Neural crest cell (in vitro differentiated cells): ENCODE measurements at regions not wholly inside any gene's neighbourhood (a gene's known extent, or its start where the extent isn't known, plus 50 kb on each side); places are given as distances from the start of the nearest gene placed in this dataset.
"Not testable (repeated sequence)": the region's sequence is repeated elsewhere in the genome, so short reads cannot be mapped to it uniquely, and the experiment has no call there.

ENCODE experiments used
- DNase-seq: peaks from one replicate; pipeline ENCODE4 v3.0.0; 2021; ENCODE audit warnings: low read depth, mixed read lengths, low spot score
- H3K27ac Mint-ChIP-seq: one replicate; pipeline ENCODE4 v1.8.0; 2021; ENCODE audit warnings: mild to moderate bottlenecking, mixed read lengths; ENCODE audit not compliant: unreplicated experiment
- H3K27me3 Mint-ChIP-seq: 2 replicates; pipeline ENCODE4 v1.8.0; 2021; ENCODE audit warnings: low read depth, mild to moderate bottlenecking, mixed read lengths
- H3K36me3 Mint-ChIP-seq: 2 replicates; pipeline ENCODE4 v1.8.0; 2021; ENCODE audit warnings: low read depth, mild to moderate bottlenecking, mixed read lengths
- H3K4me1 Mint-ChIP-seq: 2 replicates; pipeline ENCODE4 v1.8.0; 2021; ENCODE audit warnings: mixed read lengths
- H3K4me3 Mint-ChIP-seq: one replicate; pipeline ENCODE4 v1.8.0; 2021; ENCODE audit warnings: mild to moderate bottlenecking, mixed read lengths
- H3K9me3 Mint-ChIP-seq: 2 replicates; pipeline ENCODE4 v1.8.0; 2021; ENCODE audit warnings: mixed read lengths
- CTCF ChIP-seq: fragments of 200-600 bp; sonication (generic); conservative IDR thresholded peaks from 2 replicates; pipeline ENCODE4 v1.5.0; 2021; ENCODE audit warnings: antibody characterized with exemption, mild to moderate bottlenecking

GRCh38 chr9:750249-750967, 91.1 kb upstream of the DMRT1 start:
- Mint-ChIP-seq H3K4me1 (peaks cover 16% of the 10 kb centered on the region), H3K27me3 (no peaks in the 10 kb centered on the region), H3K27ac (no peak overlapping the region), H3K4me3 (no peak overlapping the region), H3K36me3 (peaks cover 2% of the 10 kb centered on the region), H3K9me3 (no peaks in the 10 kb centered on the region)
- TF ChIP-seq CTCF, result no peak
- DNase-seq, result no peak

- Mint-ChIP-seq H3K36me3 (peaks cover 2% of the 10 kb centered on the region), H3K27ac (peak overlapping the region; percentile 57), H3K9me3 (no peaks in the 10 kb centered on the region), H3K4me3 (no peak overlapping the region), H3K4me1 (peaks cover 16% of the 10 kb centered on the region), H3K27me3 (no peaks in the 10 kb centered on the region)
- no peak for TF ChIP-seq CTCF
- DNase-seq, result no peak
Observed at GRCh38 chr9:751137-752051, 90.1 kb upstream of the DMRT1 start.

- no peak overlapping the region for H3K4me3 Mint-ChIP-seq
Observed at GRCh38 chr9:752201-752600, 89.3 kb upstream of the DMRT1 start.

GRCh38 chr9:752681-753200, 88.8 kb upstream of the DMRT1 start:
- H3K36me3 Mint-ChIP-seq, result no peaks in the 10 kb centered on the region
- TF ChIP-seq CTCF, result no peak
- H3K9me3 Mint-ChIP-seq, result no peaks in the 10 kb centered on the region
- no peak overlapping the region for H3K27ac Mint-ChIP-seq
- no peak overlapping the region for H3K4me3 Mint-ChIP-seq
- no peaks in the 10 kb centered on the region for H3K27me3 Mint-ChIP-seq
- H3K4me1 Mint-ChIP-seq, result peaks cover 19% of the 10 kb centered on the region
- no peak for DNase-seq

More at GRCh38 chr9:752201-752600, 89.3 kb upstream of the DMRT1 start:
- Mint-ChIP-seq H3K36me3 (no peaks in the 10 kb centered on the region), H3K9me3 (no peaks in the 10 kb centered on the region), H3K27me3 (no peaks in the 10 kb centered on the region), H3K27ac (no peak overlapping the region), H3K4me1 (peaks cover 16% of the 10 kb centered on the region)
- no peak for TF ChIP-seq CTCF
- DNase-seq, result no peak

GRCh38 chr9:753734-754133, 87.8 kb upstream of the DMRT1 start:
- H3K4me3 Mint-ChIP-seq, H3K36me3 Mint-ChIP-seq, H3K9me3 Mint-ChIP-seq, H3K27me3 Mint-ChIP-seq, DNase-seq, H3K27ac Mint-ChIP-seq: not testable (repeated sequence)
- peaks cover 19% of the 10 kb centered on the region for H3K4me1 Mint-ChIP-seq
